ENCODE measurements at regions not wholly inside any gene's neighbourhood (a gene's known extent, or its start where the extent isn't known, plus 50 kb on each side); places are given as distances from the start of the nearest gene placed in this dataset.

DNA sequence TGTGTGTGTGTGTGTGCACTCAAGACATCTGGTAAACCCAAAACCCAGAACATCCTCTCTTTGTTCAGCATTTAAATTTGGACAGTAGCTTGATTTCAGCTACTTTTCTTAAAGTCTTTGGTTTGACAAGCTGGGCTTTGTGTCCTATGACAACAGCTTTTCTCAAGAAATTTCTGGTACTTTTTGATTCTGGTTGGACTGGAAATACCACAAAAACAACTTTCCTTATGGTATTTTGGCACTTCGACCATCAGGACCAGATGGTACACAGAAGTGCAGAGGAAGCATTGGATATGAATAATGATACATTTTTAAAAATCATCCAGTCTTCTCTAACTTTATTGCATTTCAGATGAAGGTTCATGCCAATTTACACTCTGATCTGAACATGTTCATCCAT lies 286.6 kb upstream of the FLRT2 start:
- H3K4me1 Mint-ChIP-seq (ENCODE audit: low read depth, unreplicated experiment): peaks cover 9% of the 10 kb centered on the region
- TF ChIP-seq, protein P1, sequence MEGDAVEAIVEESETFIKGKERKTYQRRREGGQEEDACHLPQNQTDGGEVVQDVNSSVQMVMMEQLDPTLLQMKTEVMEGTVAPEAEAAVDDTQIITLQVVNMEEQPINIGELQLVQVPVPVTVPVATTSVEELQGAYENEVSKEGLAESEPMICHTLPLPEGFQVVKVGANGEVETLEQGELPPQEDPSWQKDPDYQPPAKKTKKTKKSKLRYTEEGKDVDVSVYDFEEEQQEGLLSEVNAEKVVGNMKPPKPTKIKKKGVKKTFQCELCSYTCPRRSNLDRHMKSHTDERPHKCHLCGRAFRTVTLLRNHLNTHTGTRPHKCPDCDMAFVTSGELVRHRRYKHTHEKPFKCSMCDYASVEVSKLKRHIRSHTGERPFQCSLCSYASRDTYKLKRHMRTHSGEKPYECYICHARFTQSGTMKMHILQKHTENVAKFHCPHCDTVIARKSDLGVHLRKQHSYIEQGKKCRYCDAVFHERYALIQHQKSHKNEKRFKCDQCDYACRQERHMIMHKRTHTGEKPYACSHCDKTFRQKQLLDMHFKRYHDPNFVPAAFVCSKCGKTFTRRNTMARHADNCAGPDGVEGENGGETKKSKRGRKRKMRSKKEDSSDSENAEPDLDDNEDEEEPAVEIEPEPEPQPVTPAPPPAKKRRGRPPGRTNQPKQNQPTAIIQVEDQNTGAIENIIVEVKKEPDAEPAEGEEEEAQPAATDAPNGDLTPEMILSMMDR (IDR thresholded peaks at IDR 0.05; ENCODE audit: insufficient read depth in 1 of 2, low read depth in 1 of 2, low read length in 1 of 2, severe bottlenecking in 1 of 2, unreplicated experiment in 1 of 2): no peak
- no peaks in the 10 kb centered on the region for H3K9me3 ChIP-seq
- H3K27me3 ChIP-seq (replicated peaks; ENCODE audit: control insufficient read depth, insufficient read depth, low read length): no peaks in the 10 kb centered on the region
- no peaks in the 10 kb centered on the region for H3K36me3 Mint-ChIP-seq (ENCODE audit: insufficient read depth, unreplicated experiment)
- intact Hi-C loops (cut with micrococcal nuclease; ENCODE audit: unreplicated experiment): no loop called here
- H3K4me3 ChIP-seq (ENCODE audit: low read depth, low read length): no peak overlapping the region
- no peaks in the 10 kb centered on the region for H3K4me1 ChIP-seq
- H3K36me3 ChIP-seq (ENCODE audit: control insufficient read depth, insufficient read depth, low read length): no peaks in the 10 kb centered on the region
- no peaks in the 10 kb centered on the region for H3K27me3 Mint-ChIP-seq (ENCODE audit: insufficient read depth, unreplicated experiment)
- ChIA-PET POLR2A (no interaction called here), CTCF (no interaction called here)
- H3K4me3 Mint-ChIP-seq (ENCODE audit: unreplicated experiment): no peak overlapping the region
- DNase-seq: no peak
- BruUV-seq (replicated peaks): no TSS peak
- no peaks in the 10 kb centered on the region for H3K9me3 Mint-ChIP-seq (ENCODE audit: unreplicated experiment)
- no peak overlapping the region for H3K27ac Mint-ChIP-seq (ENCODE audit: unreplicated experiment)

DNA sequence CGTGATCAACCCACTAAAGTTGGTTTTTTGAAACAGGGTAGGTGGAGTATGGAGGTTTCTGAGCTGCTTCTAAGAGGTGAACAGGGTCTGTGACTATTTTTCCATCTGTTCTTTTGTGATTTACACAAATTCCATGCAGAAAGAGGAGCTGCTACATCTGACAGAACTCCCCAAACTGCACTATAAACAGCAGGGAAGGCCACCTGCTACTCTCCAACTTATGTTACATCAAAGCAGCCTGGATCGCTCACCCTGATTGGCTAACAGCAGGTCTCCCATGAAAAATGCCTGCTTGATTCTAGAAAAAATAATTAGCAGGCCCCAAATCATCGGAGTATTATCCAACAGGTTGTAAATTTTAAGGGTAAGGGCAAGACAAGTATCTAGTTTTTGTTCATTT lies 282.9 kb upstream of the FLRT2 start:
- ChIA-PET POLR2A (no interaction called here), CTCF (no interaction called here)
- no peak overlapping the region for H3K27ac Mint-ChIP-seq (ENCODE audit: unreplicated experiment)
- H3K4me1 Mint-ChIP-seq (ENCODE audit: low read depth, unreplicated experiment): peaks cover 21% of the 10 kb centered on the region
- no peaks in the 10 kb centered on the region for H3K9me3 Mint-ChIP-seq (ENCODE audit: unreplicated experiment)
- H3K27me3 ChIP-seq (replicated peaks; ENCODE audit: control insufficient read depth, insufficient read depth, low read length): no peaks in the 10 kb centered on the region
- H3K36me3 Mint-ChIP-seq (ENCODE audit: insufficient read depth, unreplicated experiment): no peaks in the 10 kb centered on the region
- H3K36me3 ChIP-seq (ENCODE audit: control insufficient read depth, insufficient read depth, low read length): no peaks in the 10 kb centered on the region
- H3K27me3 Mint-ChIP-seq (ENCODE audit: insufficient read depth, unreplicated experiment): no peaks in the 10 kb centered on the region
- H3K4me3 ChIP-seq (ENCODE audit: low read depth, low read length): no peak overlapping the region
- H3K9me3 ChIP-seq: no peaks in the 10 kb centered on the region
- no peak for DNase-seq
- H3K4me1 ChIP-seq: peaks cover 8% of the 10 kb centered on the region; the same call in 1 of the 2 replicates
- BruUV-seq (replicated peaks): no TSS peak
- no peak overlapping the region for H3K4me3 Mint-ChIP-seq (ENCODE audit: unreplicated experiment)
- intact Hi-C loops (cut with micrococcal nuclease; ENCODE audit: unreplicated experiment): no loop called here
- TF ChIP-seq, protein P1 (IDR thresholded peaks at IDR 0.05; ENCODE audit: insufficient read depth in 1 of 2, low read depth in 1 of 2, low read length in 1 of 2, severe bottlenecking in 1 of 2, unreplicated experiment in 1 of 2): no peak

DNA sequence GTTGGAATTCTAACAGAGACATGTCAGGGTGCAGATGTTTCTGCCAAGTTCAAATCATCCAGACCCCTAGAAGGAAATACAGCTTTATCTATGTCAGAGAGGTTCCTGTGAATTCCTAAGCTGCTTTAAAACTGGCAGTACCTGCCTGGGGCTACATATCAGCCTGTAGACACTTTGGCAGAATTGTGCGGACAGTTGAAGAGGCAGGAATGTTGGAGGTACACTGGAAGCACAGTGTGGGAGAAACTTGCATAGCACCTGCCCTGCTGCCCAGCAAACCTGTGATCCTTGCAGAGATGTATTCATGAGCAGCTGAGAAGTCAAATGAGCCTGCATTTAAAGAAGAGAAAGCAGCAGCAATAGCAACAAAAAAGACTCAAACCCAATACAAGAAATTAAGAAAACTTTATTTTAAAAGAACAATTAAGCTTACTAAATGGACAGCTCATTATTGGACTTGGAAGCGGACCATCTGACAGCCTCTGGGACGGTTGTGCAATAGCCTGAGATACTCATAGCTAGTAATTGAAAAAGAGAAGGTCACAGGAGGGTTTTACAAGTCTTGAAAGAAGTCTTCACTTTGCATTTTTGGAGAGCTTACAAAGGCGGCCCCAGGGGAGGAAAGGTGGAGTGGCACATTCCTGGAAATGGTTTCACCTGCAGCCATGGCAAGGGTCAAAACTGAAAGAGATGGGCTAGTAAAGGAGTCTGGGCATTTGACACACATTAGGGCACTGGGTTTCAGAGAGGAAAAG lies 280.9 kb upstream of the FLRT2 start:
- no peaks in the 10 kb centered on the region for H3K9me3 Mint-ChIP-seq (ENCODE audit: unreplicated experiment)
- no peaks in the 10 kb centered on the region for H3K36me3 ChIP-seq (ENCODE audit: control insufficient read depth, insufficient read depth, low read length)
- H3K4me3 Mint-ChIP-seq (ENCODE audit: unreplicated experiment): peak overlapping the region; percentile 34
- TF ChIP-seq, protein P1 (IDR thresholded peaks at IDR 0.05; ENCODE audit: insufficient read depth in 1 of 2, low read depth in 1 of 2, low read length in 1 of 2, severe bottlenecking in 1 of 2, unreplicated experiment in 1 of 2): no peak
- DNase-seq: peak; percentile 25 to 57
- H3K27me3 ChIP-seq (replicated peaks; ENCODE audit: control insufficient read depth, insufficient read depth, low read length): no peaks in the 10 kb centered on the region
- H3K4me1 ChIP-seq: peaks cover 8% of the 10 kb centered on the region; the same call in 1 of the 2 replicates
- no peaks in the 10 kb centered on the region for H3K36me3 Mint-ChIP-seq (ENCODE audit: insufficient read depth, unreplicated experiment)
- H3K4me3 ChIP-seq (ENCODE audit: low read depth, low read length): no peak overlapping the region
- BruUV-seq (replicated peaks): no TSS peak
- intact Hi-C loops (cut with micrococcal nuclease; ENCODE audit: unreplicated experiment): no loop called here
- ChIA-PET CTCF (no interaction called here), POLR2A (no interaction called here)
- H3K9me3 ChIP-seq: no peaks in the 10 kb centered on the region
- no peak overlapping the region for H3K27ac Mint-ChIP-seq (ENCODE audit: unreplicated experiment)
- no peaks in the 10 kb centered on the region for H3K27me3 Mint-ChIP-seq (ENCODE audit: insufficient read depth, unreplicated experiment)
- peaks cover 21% of the 10 kb centered on the region for H3K4me1 Mint-ChIP-seq (ENCODE audit: low read depth, unreplicated experiment)

Measured in Caco-2 (cell line).